C4-2B (cell line): ENCODE measurements at regions not wholly inside any gene's neighbourhood (a gene's known extent, or its start where the extent isn't known, plus 50 kb on each side); places are given as distances from the start of the nearest gene placed in this dataset.
"Not testable (repeated sequence)": the region's sequence is repeated elsewhere in the genome, so short reads cannot be mapped to it uniquely, and the experiment has no call there.

Experiments
- H3K27ac ChIP-seq: fragments of 450-650 bp; 2 replicates; pipeline ENCODE4 v1.5.1; 2017
- CTCF ChIP-seq: fragments of 450-650 bp; conservative IDR thresholded peaks from 2 replicates; pipeline ENCODE4 v1.5.1; 2017; ENCODE audit warnings: mild to moderate bottlenecking
- ZFX ChIP-seq: fragments of 450-650 bp; IDR thresholded peaks from 2 replicates; pipeline ENCODE4 v1.6.1; 2017

GRCh38 chr1:147077936-147078605 lies 94.2 kb downstream of the PRKAB2 start:
- no peak overlapping the region for H3K27ac ChIP-seq
- TF ChIP-seq ZFX (no peak), CTCF (no peak)

GRCh38 chr1:147077523-147077922 lies 94.7 kb downstream of the PRKAB2 start:
- H3K27ac ChIP-seq, result peak overlapping the region; percentile 64

GRCh38 chr1:147077081-147077480 lies 95.2 kb downstream of the PRKAB2 start:
- TF ChIP-seq ZFX, result no peak
- TF ChIP-seq CTCF, result no peak
- H3K27ac ChIP-seq, result peak overlapping the region; percentile 64

More at GRCh38 chr1:147077523-147077922, 94.7 kb downstream of the PRKAB2 start:
- TF ChIP-seq ZFX, result no peak
- no peak for TF ChIP-seq CTCF

GRCh38 chr1:147076442-147076841 lies 95.8 kb downstream of the PRKAB2 start:
- TF ChIP-seq CTCF, result no peak
- no peak for TF ChIP-seq ZFX
- H3K27ac ChIP-seq, result peak overlapping the region; percentile 64

- TF ChIP-seq ZFX, result no peak
- no peak for TF ChIP-seq CTCF
Observed at GRCh38 chr1:147072482-147073432, 99.5 kb downstream of the PRKAB2 start.

GRCh38 chr1:147071142-147071541 lies 101.1 kb downstream of the PRKAB2 start:
- TF ChIP-seq CTCF (no peak), ZFX (no peak)
- no peak overlapping the region for H3K27ac ChIP-seq

More at GRCh38 chr1:147072482-147073432, 99.5 kb downstream of the PRKAB2 start:
- H3K27ac ChIP-seq, result no peak overlapping the region

GRCh38 chr1:147062956-147063355 lies 109.3 kb downstream of the PRKAB2 start:
- TF ChIP-seq CTCF (no peak), ZFX (no peak)
- H3K27ac ChIP-seq, result no peak overlapping the region

GRCh38 chr1:147061880-147062279 lies 110.4 kb downstream of the PRKAB2 start:
- H3K27ac ChIP-seq, result not testable (repeated sequence)
